ENCODE measurements at regions not wholly inside any gene's neighbourhood (a gene's known extent, or its start where the extent isn't known, plus 50 kb on each side); places are given as distances from the start of the nearest gene placed in this dataset.

GRCh38 chr12:94779485-94779884 is 129.1 kb upstream of the TMCC3 start:
- TF ChIP-seq, protein P1, sequence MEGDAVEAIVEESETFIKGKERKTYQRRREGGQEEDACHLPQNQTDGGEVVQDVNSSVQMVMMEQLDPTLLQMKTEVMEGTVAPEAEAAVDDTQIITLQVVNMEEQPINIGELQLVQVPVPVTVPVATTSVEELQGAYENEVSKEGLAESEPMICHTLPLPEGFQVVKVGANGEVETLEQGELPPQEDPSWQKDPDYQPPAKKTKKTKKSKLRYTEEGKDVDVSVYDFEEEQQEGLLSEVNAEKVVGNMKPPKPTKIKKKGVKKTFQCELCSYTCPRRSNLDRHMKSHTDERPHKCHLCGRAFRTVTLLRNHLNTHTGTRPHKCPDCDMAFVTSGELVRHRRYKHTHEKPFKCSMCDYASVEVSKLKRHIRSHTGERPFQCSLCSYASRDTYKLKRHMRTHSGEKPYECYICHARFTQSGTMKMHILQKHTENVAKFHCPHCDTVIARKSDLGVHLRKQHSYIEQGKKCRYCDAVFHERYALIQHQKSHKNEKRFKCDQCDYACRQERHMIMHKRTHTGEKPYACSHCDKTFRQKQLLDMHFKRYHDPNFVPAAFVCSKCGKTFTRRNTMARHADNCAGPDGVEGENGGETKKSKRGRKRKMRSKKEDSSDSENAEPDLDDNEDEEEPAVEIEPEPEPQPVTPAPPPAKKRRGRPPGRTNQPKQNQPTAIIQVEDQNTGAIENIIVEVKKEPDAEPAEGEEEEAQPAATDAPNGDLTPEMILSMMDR (IDR thresholded peaks at IDR 0.05), result no peak
- no peak for TF ChIP-seq POLR2A (IDR thresholded peaks at IDR 0.05)
